Gastrocnemius medialis (tissue), 4 donors: ENCODE measurements at regions not wholly inside any gene's neighbourhood (a gene's known extent, or its start where the extent isn't known, plus 50 kb on each side); places are given as distances from the start of the nearest gene placed in this dataset.

Experiments used
- ATAC-seq, 2 donors: fragments of 150-250 bp; one replicate each; pipeline ENCODE4 v1.9.1; 2016
- DNase-seq, 2 donors: peaks; one replicate each; pipeline ENCODE4 v3.0.0-alpha.2; 2019
- H3K27ac ChIP-seq, 4 donors: fragments of 200-600 bp; sonication (generic); 1 replicate in 1 of 4; 2 replicates in 3 of 4; pipeline ENCODE4 v1.5.1; 2016 to 2018; ENCODE audit warnings: mild to moderate bottlenecking in 2 of 4, moderate library complexity in 1 of 4
- H3K27me3 ChIP-seq, 3 donors: fragments of 200-600 bp; sonication (generic) in 2 of 3; 1 replicate in 1 of 3; 2 replicates in 2 of 3; pipeline versions ENCODE4 v1.5.1 to v1.6.0; 2016 to 2019; ENCODE audit warnings: mild to moderate bottlenecking in 1 of 3, moderate library complexity in 1 of 3
- H3K36me3 ChIP-seq, 2 donors: fragments of 200-600 bp; sonication (generic) in 1 of 2; one replicate each; pipeline ENCODE4 v1.5.1; 2017 to 2018
- H3K4me1 ChIP-seq, 2 donors: fragments of 200-600 bp; sonication (generic) in 1 of 2; one replicate each; pipeline ENCODE4 v1.5.1; 2016 to 2017; ENCODE audit warnings: mild to moderate bottlenecking in 2 of 2
- H3K4me3 ChIP-seq, 4 donors: fragments of 200-600 bp; sonication (generic) in 3 of 4; 1 replicate in 1 of 4; 2 replicates in 3 of 4; pipeline ENCODE4 v1.5.1; 2016 to 2019; ENCODE audit warnings: mild to moderate bottlenecking in 2 of 4
- H3K9me3 ChIP-seq, 3 donors: fragments of 200-600 bp; sonication (generic) in 2 of 3; 1 replicate in 1 of 3; 2 replicates in 2 of 3; pipeline ENCODE4 v1.5.1; 2016 to 2019
- POLR2A ChIP-seq, 2 donors: fragments of 450-650 bp; IDR thresholded peaks; one replicate each; pipeline ENCODE4 v1.6.1; 2017; ENCODE audit warnings: antibody characterized with exemption in 2 of 2, mild to moderate bottlenecking in 2 of 2, moderate library complexity in 2 of 2
- in situ Hi-C, 4 donors: fragments of 200-750 bp; cut with MboI; loops; one replicate each; pipeline versions ENCODE4 v1.15.0 to v1.8.0; 2017; ENCODE audit warnings: low sequenced_read_pairs in 4 of 4
- intact Hi-C: fragments of 100-400 bp; cut with DNase I; formaldehyde crosslinking; loops from one replicate; pipeline ENCODE4 v1.15.1; 2023; ENCODE audit warnings: low total_unique reads
- TF ChIP-seq, protein P1 (sequence below), 5 experiments: fragments of 450-650 bp in 3 of 5; fragments of 200-600 bp in 2 of 5; sonication (generic) in 2 of 5; IDR thresholded peaks in 4 of 5; conservative IDR thresholded peaks in 1 of 5; 1 replicate in 4 of 5; 2 replicates in 1 of 5; pipeline ENCODE4 v1.5.1; 2016 to 2019; ENCODE audit warnings: antibody characterized with exemption in 5 of 5, mild to moderate bottlenecking in 3 of 5, moderate library complexity in 3 of 5

DNA sequence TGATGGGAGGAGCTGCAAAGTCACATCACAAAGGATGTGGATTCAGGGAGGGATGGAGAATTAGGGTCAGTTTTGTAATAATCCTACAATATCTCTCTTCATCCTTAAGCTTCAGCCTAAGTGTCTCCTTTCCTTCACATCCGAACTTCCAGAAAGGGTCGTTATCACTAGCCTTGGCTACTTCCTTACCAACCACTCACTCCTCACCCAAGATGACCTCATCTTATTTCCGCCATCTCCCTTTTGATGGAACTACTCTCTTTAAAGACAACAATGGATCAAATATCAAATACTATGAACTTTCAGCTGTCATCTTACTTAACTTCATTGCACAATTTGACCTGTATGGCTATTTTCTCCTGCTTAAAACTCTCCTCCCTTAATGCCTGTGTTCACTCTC is 69.6 kb upstream of the BARHL2 start:
- H3K27me3 ChIP-seq: no peaks in the 10 kb centered on the region
- no peak overlapping the region for H3K27ac ChIP-seq
- in situ Hi-C loops: no loop called here
- H3K9me3 ChIP-seq: no peaks in the 10 kb centered on the region
- intact Hi-C loops: no loop called here
- TF ChIP-seq POLR2A (IDR thresholded peaks at IDR 0.05): no peak
- TF ChIP-seq, protein P1, sequence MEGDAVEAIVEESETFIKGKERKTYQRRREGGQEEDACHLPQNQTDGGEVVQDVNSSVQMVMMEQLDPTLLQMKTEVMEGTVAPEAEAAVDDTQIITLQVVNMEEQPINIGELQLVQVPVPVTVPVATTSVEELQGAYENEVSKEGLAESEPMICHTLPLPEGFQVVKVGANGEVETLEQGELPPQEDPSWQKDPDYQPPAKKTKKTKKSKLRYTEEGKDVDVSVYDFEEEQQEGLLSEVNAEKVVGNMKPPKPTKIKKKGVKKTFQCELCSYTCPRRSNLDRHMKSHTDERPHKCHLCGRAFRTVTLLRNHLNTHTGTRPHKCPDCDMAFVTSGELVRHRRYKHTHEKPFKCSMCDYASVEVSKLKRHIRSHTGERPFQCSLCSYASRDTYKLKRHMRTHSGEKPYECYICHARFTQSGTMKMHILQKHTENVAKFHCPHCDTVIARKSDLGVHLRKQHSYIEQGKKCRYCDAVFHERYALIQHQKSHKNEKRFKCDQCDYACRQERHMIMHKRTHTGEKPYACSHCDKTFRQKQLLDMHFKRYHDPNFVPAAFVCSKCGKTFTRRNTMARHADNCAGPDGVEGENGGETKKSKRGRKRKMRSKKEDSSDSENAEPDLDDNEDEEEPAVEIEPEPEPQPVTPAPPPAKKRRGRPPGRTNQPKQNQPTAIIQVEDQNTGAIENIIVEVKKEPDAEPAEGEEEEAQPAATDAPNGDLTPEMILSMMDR (IDR thresholded peaks at IDR 0.05 in 4 of 5, conservative IDR thresholded peaks at IDR 0.05 in 1 of 5): no peak
- no peaks in the 10 kb centered on the region for H3K36me3 ChIP-seq
- ATAC-seq: no peak
- H3K4me1 ChIP-seq: no peaks in the 10 kb centered on the region
- DNase-seq: no peak
- no peak overlapping the region for H3K4me3 ChIP-seq

DNA sequence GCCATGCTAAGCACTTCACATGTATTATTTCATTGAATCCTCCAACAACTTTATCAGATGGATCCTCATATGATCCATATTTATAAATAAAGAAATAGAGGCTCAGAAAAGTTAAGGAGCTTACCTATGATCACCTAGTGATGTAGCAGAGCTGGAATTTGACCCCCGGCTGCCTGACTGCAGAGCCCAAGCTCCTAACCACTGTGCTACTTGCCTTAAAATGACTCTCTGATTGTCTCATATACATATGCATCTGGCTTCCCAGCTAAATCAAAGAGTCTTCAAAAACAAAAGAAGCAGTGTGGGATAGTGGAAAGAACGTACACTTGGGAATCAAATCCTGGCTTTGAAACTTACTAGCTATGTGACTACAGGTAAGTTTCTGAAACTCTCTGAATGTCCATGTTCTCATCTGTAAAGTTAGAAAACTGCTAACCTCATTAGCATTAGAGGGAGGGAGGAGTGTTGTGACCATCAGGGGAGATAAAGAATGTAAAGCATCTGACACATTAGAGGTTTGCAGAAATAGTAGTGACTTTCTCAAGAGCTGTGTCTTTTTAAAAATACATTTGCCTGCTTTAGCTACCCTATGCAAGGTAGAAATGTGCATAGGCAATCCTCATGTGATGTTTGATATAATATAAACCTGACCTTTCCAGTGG is 67.2 kb upstream of the BARHL2 start:
- Histone ChIP-seq H3K27ac (no peak overlapping the region), H3K4me3 (no peak overlapping the region), H3K4me1 (no peaks in the 10 kb centered on the region), H3K9me3 (no peaks in the 10 kb centered on the region), H3K27me3 (no peaks in the 10 kb centered on the region), H3K36me3 (no peaks in the 10 kb centered on the region)
- in situ Hi-C loops: no loop called here
- TF ChIP-seq, protein P1 (IDR thresholded peaks at IDR 0.05 in 4 of 5, conservative IDR thresholded peaks at IDR 0.05 in 1 of 5): no peak
- TF ChIP-seq POLR2A (IDR thresholded peaks at IDR 0.05): no peak
- intact Hi-C loops: no loop called here
- DNase-seq (no peak), ATAC-seq (no peak)

DNA sequence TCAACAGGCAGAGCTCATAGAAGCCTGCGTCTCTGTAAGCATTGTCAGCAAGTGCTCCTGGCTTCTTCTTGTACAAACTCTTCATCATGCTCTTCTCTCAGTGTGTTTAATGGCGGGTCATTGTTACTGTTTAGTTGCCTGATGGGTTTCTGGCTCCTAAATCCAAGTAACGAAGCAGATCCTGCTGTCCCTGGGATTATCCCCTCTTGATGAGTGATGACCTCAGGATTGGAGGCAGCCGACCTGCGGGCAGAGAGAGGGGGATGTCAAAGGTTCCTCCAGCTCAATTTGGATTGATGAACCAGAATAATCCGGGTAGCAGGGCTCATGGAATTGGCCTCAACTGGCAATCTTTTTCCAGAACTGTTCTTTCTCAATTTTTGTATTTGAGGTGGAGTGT is 66.1 kb upstream of the BARHL2 start:
- in situ Hi-C loops (no loop called here), intact Hi-C loops (no loop called here)
- Histone ChIP-seq H3K27ac (no peak overlapping the region), H3K9me3 (no peaks in the 10 kb centered on the region), H3K4me3 (no peak overlapping the region), H3K4me1 (no peaks in the 10 kb centered on the region), H3K36me3 (no peaks in the 10 kb centered on the region), H3K27me3 (no peaks in the 10 kb centered on the region)
- TF ChIP-seq POLR2A (IDR thresholded peaks at IDR 0.05): no peak
- TF ChIP-seq, protein P1 (IDR thresholded peaks at IDR 0.05 in 4 of 5, conservative IDR thresholded peaks at IDR 0.05 in 1 of 5): no peak
- ATAC-seq: no peak
- no peak for DNase-seq

DNA sequence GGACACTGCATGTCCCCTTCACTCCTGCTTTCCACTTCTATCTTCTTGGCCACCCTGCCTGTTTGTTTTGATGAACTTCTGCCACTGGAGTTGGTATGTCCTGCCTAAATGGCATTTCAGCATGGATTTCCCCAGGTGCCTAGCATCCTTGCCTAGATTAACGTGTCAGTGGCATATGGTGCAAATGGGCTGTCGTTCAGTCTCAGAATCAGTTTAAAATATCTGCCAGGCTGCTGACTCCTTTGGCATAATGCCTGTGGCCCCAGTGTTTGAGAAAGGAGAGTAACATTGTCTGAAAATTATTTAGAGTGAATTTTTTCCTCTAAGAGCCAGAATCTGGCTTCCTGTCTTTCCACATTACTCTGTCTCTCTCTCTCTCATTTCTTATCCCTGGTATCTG is 64.9 kb upstream of the BARHL2 start:
- no peaks in the 10 kb centered on the region for H3K9me3 ChIP-seq
- ATAC-seq: no peak
- no peaks in the 10 kb centered on the region for H3K36me3 ChIP-seq
- H3K27me3 ChIP-seq: no peaks in the 10 kb centered on the region
- no peak overlapping the region for H3K4me3 ChIP-seq
- no peak for TF ChIP-seq POLR2A (IDR thresholded peaks at IDR 0.05)
- TF ChIP-seq, protein P1 (IDR thresholded peaks at IDR 0.05 in 4 of 5, conservative IDR thresholded peaks at IDR 0.05 in 1 of 5): no peak
- no peak for DNase-seq
- no peak overlapping the region for H3K27ac ChIP-seq
- no peaks in the 10 kb centered on the region for H3K4me1 ChIP-seq
- intact Hi-C loops (no loop called here), in situ Hi-C loops (no loop called here)

DNA sequence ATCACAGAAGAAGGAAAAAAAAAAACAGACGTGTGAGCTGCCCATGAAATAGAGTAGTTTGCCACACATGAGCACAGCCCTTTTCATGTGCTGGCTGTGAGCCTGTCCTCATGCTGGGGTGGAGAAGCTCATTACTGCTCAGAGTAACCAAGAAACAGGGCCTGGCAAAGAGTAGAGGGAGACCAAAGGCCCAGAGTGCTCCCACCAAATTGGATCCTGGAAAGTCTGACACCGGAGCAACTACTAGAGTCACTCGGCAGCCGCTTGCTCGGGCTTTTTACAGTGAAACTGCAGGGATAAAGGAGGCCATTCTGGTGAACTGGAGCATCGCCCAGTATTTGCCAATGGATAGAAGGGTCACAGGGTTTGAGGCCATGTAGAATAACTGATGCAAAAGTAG is 64.4 kb upstream of the BARHL2 start:
- ATAC-seq (no peak), DNase-seq (no peak)
- in situ Hi-C loops: no loop called here
- no peaks in the 10 kb centered on the region for H3K4me1 ChIP-seq
- H3K27ac ChIP-seq: no peak overlapping the region
- no peaks in the 10 kb centered on the region for H3K27me3 ChIP-seq
- TF ChIP-seq, protein P1 (IDR thresholded peaks at IDR 0.05 in 4 of 5, conservative IDR thresholded peaks at IDR 0.05 in 1 of 5): no peak
- no peak for TF ChIP-seq POLR2A (IDR thresholded peaks at IDR 0.05)
- H3K9me3 ChIP-seq: no peaks in the 10 kb centered on the region
- H3K4me3 ChIP-seq: no peak overlapping the region
- intact Hi-C loops: no loop called here
- no peaks in the 10 kb centered on the region for H3K36me3 ChIP-seq
